ENCODE measurements at regions not wholly inside any gene's neighbourhood (a gene's known extent, or its start where the extent isn't known, plus 50 kb on each side); places are given as distances from the start of the nearest gene placed in this dataset.

- ATAC-seq = no peak
- no peaks in the 10 kb centered on the region for H3K27me3 Mint-ChIP-seq
- CTCF ChIA-PET = interaction anchor here (0.8 kb wide), 1 partner anchor 26 kb away, joined by 3 read pairs; no protein-coding TSS in a partner anchor
- DNase-seq = no peak
- peaks cover 34% of the 10 kb centered on the region for H3K4me1 Mint-ChIP-seq
- no peak overlapping the region for H3K27ac Mint-ChIP-seq
- H3K36me3 Mint-ChIP-seq = peaks cover 31% of the 10 kb centered on the region
- H3K9me3 Mint-ChIP-seq (ENCODE audit: low read depth) = no peaks in the 10 kb centered on the region
- no peak overlapping the region for H3K4me3 Mint-ChIP-seq
These were observed 51.0 kb upstream of the PCBP1 start for GRCh38 chr2:70036290-70036689.

DNA sequence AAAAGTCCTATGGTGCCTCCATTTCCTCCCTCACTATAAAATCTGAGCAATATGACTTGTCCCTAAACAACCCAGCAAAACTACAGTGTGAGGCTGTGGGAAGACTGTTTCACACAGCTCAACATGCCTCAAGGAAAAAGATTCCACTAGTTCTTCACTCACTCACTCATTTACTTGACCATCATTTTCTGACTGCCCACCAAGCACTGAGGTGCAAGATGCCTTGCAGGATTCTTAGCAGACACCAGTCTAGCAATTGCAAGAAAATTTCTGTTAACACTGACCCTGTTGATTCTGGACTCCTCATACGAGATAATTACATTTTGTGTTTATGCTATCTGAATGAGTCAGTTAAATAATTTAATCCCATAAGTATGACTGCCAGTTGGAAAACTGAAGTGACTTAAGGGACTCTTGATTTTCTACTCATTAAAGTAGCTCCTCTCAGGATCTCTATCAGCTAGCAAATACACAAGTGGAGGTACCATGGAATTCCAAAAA is 51.9 kb upstream of the PCBP1 start:
- Mint-ChIP-seq H3K9me3 (ENCODE audit: low read depth) (no peaks in the 10 kb centered on the region), H3K4me1 (peaks cover 31% of the 10 kb centered on the region), H3K36me3 (peaks cover 27% of the 10 kb centered on the region), H3K27me3 (no peaks in the 10 kb centered on the region), H3K4me3 (no peak overlapping the region), H3K27ac (no peak overlapping the region)
- DNase-seq = no peak
- ATAC-seq = no peak
- CTCF ChIA-PET = interaction anchor here (0.8 to 1.1 kb wide), 2 partner anchors 27 to 107 kb away, joined by 3 read pairs; no protein-coding TSS in a partner anchor

- Mint-ChIP-seq H3K27me3 (no peaks in the 10 kb centered on the region), H3K9me3 (ENCODE audit: low read depth) (no peaks in the 10 kb centered on the region), H3K27ac (no peak overlapping the region), H3K4me3 (no peak overlapping the region), H3K36me3 (peaks cover 19% of the 10 kb centered on the region), H3K4me1 (peaks cover 13% of the 10 kb centered on the region)
- ATAC-seq = no peak
- no peak for DNase-seq
- CTCF ChIA-PET = interaction anchor here (1.1 kb wide), 1 partner anchor 16 kb away, joined by 3 read pairs; no protein-coding TSS in a partner anchor
These were observed 56.4 kb upstream of the PCBP1 start for GRCh38 chr2:70030724-70031420.

GRCh38 chr2:70029814-70030409 is 57.4 kb upstream of the PCBP1 start:
- Mint-ChIP-seq H3K27ac (peak overlapping the region; percentile 22), H3K36me3 (peaks cover 21% of the 10 kb centered on the region), H3K4me1 (peaks cover 8% of the 10 kb centered on the region), H3K4me3 (no peak overlapping the region), H3K9me3 (ENCODE audit: low read depth) (no peaks in the 10 kb centered on the region), H3K27me3 (no peaks in the 10 kb centered on the region)
- DNase-seq (no peak), ATAC-seq (no peak)
- CTCF ChIA-PET = interaction anchor here (1.1 kb wide), 1 partner anchor 17 kb away, joined by 3 read pairs; no protein-coding TSS in a partner anchor

- Mint-ChIP-seq H3K27me3 (no peaks in the 10 kb centered on the region), H3K4me1 (peaks cover 4% of the 10 kb centered on the region), H3K36me3 (peaks cover 20% of the 10 kb centered on the region), H3K27ac (no peak overlapping the region), H3K4me3 (no peak overlapping the region), H3K9me3 (ENCODE audit: low read depth) (no peaks in the 10 kb centered on the region)
- CTCF ChIA-PET = no interaction called here
- ATAC-seq = no peak
- no peak for DNase-seq
These were observed 62.9 kb upstream of the ASPRV1 start for GRCh38 chr2:70024284-70024683.

DNA sequence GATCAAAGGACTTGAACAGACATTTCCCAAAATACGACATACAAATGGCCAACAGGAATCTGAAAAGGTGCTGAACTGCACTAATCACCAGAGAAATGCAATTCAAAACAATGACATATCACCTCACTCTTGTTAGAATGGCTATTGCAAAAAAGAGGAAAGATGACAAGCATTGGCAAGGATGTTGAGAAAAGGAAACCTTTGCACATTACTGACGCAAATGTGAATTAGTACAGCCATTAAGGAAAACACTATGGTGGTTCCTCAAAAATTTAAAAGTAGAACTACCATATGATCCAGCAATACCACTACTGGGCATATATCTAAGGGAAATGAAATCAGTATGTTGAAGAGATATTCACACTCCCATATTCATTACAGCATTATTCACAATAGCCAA is 57.7 kb upstream of the ASPRV1 start:
- no peak overlapping the region for H3K4me3 Mint-ChIP-seq
- no peaks in the 10 kb centered on the region for H3K27me3 Mint-ChIP-seq
- peaks cover 20% of the 10 kb centered on the region for H3K4me1 Mint-ChIP-seq
- DNase-seq = no peak
- CTCF ChIA-PET = no interaction called here
- peaks cover 46% of the 10 kb centered on the region for H3K36me3 Mint-ChIP-seq
- ATAC-seq = no peak
- no peak overlapping the region for H3K27ac Mint-ChIP-seq
- H3K9me3 Mint-ChIP-seq (ENCODE audit: low read depth) = peaks cover 8% of the 10 kb centered on the region

DNA sequence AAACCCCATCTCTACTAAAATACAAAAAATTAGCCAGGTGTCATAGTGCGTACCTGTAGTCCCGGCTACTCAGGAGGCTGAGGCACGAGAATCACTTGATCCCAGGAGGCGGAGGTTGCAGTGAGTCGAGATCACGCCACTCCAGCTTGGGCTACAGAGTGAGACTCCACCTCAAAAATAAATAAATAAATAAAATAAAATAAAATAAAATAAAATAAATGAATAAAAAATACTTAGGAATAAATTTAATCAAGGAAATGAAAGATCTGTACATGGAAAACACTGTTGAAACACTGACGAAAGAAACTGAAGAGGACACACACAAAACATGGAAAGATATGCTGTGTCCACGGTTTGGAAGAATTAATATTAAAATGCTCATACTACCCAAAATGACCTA is 56.5 kb upstream of the ASPRV1 start:
- H3K36me3 Mint-ChIP-seq = peaks cover 48% of the 10 kb centered on the region
- CTCF ChIA-PET = no interaction called here
- no peak for ATAC-seq
- no peak overlapping the region for H3K4me3 Mint-ChIP-seq
- peaks cover 20% of the 10 kb centered on the region for H3K4me1 Mint-ChIP-seq
- H3K9me3 Mint-ChIP-seq (ENCODE audit: low read depth) = peaks cover 8% of the 10 kb centered on the region
- no peak overlapping the region for H3K27ac Mint-ChIP-seq
- no peaks in the 10 kb centered on the region for H3K27me3 Mint-ChIP-seq
- DNase-seq = no peak

DNA sequence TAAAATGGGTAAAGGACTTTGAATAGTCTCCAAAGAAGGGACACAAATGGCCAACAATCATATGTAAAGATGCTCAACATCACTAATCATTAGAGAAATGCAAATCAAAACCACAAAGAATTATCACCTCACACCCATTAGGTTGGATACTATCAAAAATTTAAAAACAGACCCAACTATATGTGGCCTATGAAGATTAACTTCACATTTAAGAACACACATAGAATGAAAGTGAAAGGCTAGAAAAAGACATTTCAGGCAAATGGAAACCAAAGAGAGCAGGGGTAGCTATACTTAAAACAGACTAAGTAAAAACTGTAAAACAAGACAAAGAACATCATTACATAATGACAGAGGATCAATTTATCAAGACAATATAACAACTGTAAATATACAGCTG is 53.5 kb upstream of the ASPRV1 start:
- peak overlapping the region; percentile 32 for H3K27ac Mint-ChIP-seq
- no peak for ATAC-seq
- peaks cover 42% of the 10 kb centered on the region for H3K36me3 Mint-ChIP-seq
- H3K9me3 Mint-ChIP-seq (ENCODE audit: low read depth) = peaks cover 8% of the 10 kb centered on the region
- H3K27me3 Mint-ChIP-seq = no peaks in the 10 kb centered on the region
- H3K4me3 Mint-ChIP-seq = peak overlapping the region; percentile 4
- CTCF ChIA-PET = interaction anchor here (1.6 kb wide), 1 partner anchor 9 kb away, joined by 6 read pairs; no protein-coding TSS in a partner anchor
- peaks cover 27% of the 10 kb centered on the region for H3K4me1 Mint-ChIP-seq
- DNase-seq = no peak

DNA sequence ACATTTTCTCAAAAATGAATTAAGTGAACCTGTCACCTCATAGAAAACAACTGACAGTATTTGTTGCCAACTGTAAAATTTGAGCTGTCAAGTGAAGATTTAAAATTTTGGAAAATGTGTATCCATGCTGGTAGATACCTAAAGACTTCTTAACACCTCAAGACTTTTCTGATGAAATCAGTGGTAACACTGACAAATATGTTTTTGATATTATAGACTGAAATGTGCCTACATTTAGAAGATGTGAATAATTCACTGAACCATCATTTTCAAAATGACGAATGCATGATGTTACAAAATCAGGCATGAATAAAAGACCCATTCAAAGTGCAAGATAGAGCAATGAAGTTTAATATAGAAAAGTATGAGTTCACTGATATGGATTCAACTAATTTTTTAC is 51.5 kb upstream of the ASPRV1 start:
- no peak for DNase-seq
- no peaks in the 10 kb centered on the region for H3K27me3 Mint-ChIP-seq
- H3K9me3 Mint-ChIP-seq (ENCODE audit: low read depth) = peaks cover 2% of the 10 kb centered on the region
- CTCF ChIA-PET = interaction anchor here (1.1 kb wide), 1 partner anchor 58 kb away, joined by 3 read pairs; no protein-coding TSS in a partner anchor
- no peak overlapping the region for H3K4me3 Mint-ChIP-seq
- no peak overlapping the region for H3K27ac Mint-ChIP-seq
- peaks cover 18% of the 10 kb centered on the region for H3K4me1 Mint-ChIP-seq
- peaks cover 32% of the 10 kb centered on the region for H3K36me3 Mint-ChIP-seq
- ATAC-seq = no peak

DNA sequence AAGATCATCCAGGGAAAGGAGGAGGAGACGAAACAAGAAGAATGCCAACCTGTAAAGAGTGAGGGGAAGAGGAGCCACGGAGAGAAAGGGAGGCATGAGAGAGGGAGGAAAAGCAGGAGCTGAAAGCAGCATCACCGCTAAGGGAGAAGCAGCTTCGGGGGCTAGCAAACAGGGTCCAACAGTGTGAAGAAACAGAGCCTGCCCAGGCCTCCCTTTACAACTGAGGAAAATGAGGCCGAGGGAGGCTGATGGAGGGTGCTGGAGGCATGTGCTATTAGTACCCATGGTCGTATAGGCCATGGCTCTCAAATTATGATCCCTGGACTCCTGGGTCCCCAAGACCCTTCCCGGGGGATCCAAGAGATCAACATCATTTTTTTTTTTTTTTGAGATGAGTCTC is 50.4 kb upstream of the ASPRV1 start:
- no peaks in the 10 kb centered on the region for H3K9me3 Mint-ChIP-seq (ENCODE audit: low read depth)
- ATAC-seq (no peak), DNase-seq (no peak)
- CTCF ChIA-PET = no interaction called here
- H3K27ac Mint-ChIP-seq = no peak overlapping the region
- H3K27me3 Mint-ChIP-seq = no peaks in the 10 kb centered on the region
- peaks cover 18% of the 10 kb centered on the region for H3K4me1 Mint-ChIP-seq
- peaks cover 26% of the 10 kb centered on the region for H3K36me3 Mint-ChIP-seq
- H3K4me3 Mint-ChIP-seq = no peak overlapping the region

- peaks cover 18% of the 10 kb centered on the region for H3K4me1 Mint-ChIP-seq
- no peaks in the 10 kb centered on the region for H3K9me3 Mint-ChIP-seq (ENCODE audit: low read depth)
- H3K27ac Mint-ChIP-seq = no peak overlapping the region
- ATAC-seq (no peak), DNase-seq (no peak)
- no peaks in the 10 kb centered on the region for H3K27me3 Mint-ChIP-seq
- CTCF ChIA-PET = no interaction called here
- no peak overlapping the region for H3K4me3 Mint-ChIP-seq
- H3K36me3 Mint-ChIP-seq = peaks cover 22% of the 10 kb centered on the region
These were observed 49.9 kb upstream of the ASPRV1 start for GRCh38 chr2:70011335-70011734.
